Bronchial epithelial cell (primary cell): ENCODE measurements at regions not wholly inside any gene's neighbourhood (a gene's known extent, or its start where the extent isn't known, plus 50 kb on each side); places are given as distances from the start of the nearest gene placed in this dataset.

Source experiments
- DNase-seq: peaks from one replicate; pipeline ENCODE4 v3.0.0-alpha.2; 2010; ENCODE audit warnings: low read depth
- FAIRE-seq: peaks from 2 replicates; lab custom pipeline; 2011; peaks lifted over from hg19 to GRCh38; lab: Jason Lieb, UNC
- H3K27me3 ChIP-seq: 2 replicates; pipeline ENCODE4 v1.5.1; 2011; ENCODE audit warnings: low read length; ENCODE audit not compliant: control insufficient read depth, insufficient read depth
- H3K36me3 ChIP-seq: 2 replicates; pipeline ENCODE4 v1.5.1; 2011; ENCODE audit warnings: low read length; ENCODE audit not compliant: control insufficient read depth, insufficient read depth
- H3K4me3 ChIP-seq: 2 replicates; pipeline ENCODE4 v1.5.1; 2011; ENCODE audit warnings: mild to moderate bottlenecking, low read depth, low read length, control low read depth
- TF ChIP-seq, protein P1 (sequence below): IDR thresholded peaks from 2 replicates; pipeline ENCODE4 v1.5.1; 2011; ENCODE audit warnings: mild to moderate bottlenecking, moderate library complexity, low read length, control low read depth, inconsistent platforms; ENCODE audit not compliant: insufficient read depth, severe bottlenecking

DNA sequence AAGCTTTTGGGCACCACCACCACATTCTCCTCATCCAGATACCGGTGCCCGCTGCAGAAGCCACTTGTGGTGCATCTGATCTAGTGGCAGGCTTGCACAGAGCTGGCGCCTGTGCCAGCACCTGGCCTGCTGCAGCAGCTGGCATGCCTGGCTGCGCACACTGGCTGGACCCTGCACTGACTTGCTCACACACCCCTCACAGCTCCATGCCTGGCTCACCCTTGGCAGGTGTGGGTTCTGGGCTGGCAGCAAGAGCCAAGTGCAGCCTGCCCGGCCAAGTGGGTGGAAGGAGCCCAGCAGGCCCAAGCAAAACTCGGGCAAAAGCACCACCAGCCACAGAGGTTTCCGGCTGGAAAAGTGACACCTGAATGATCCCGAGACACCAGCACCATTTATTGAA, 315.7 kb upstream of the RRP15 start:
- H3K4me3 ChIP-seq, result no peak overlapping the region
- TF ChIP-seq, protein P1, sequence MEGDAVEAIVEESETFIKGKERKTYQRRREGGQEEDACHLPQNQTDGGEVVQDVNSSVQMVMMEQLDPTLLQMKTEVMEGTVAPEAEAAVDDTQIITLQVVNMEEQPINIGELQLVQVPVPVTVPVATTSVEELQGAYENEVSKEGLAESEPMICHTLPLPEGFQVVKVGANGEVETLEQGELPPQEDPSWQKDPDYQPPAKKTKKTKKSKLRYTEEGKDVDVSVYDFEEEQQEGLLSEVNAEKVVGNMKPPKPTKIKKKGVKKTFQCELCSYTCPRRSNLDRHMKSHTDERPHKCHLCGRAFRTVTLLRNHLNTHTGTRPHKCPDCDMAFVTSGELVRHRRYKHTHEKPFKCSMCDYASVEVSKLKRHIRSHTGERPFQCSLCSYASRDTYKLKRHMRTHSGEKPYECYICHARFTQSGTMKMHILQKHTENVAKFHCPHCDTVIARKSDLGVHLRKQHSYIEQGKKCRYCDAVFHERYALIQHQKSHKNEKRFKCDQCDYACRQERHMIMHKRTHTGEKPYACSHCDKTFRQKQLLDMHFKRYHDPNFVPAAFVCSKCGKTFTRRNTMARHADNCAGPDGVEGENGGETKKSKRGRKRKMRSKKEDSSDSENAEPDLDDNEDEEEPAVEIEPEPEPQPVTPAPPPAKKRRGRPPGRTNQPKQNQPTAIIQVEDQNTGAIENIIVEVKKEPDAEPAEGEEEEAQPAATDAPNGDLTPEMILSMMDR, result no peak
- no peaks in the 10 kb centered on the region for H3K27me3 ChIP-seq
- no peaks in the 10 kb centered on the region for H3K36me3 ChIP-seq
- no peak for DNase-seq
- FAIRE-seq, result no peak

DNA sequence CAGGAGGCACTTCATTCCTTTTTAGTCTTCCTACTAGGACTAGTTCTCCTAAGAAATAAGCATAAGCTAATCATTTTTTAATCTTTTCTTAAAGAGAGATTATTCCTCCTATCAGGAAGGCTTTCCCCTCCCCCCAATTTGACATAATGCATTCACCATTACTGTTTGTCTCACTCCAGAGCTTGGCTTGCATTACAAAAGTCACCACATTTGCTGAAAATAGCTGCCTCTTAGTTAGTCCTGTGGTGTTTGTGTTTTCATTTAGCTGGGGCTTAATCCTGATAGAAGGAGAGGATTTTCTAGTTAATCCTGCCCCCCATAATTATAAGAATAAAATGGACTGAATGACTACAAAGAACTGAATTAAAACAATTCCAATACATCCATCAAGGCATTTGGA, 307.1 kb upstream of the RRP15 start:
- no peaks in the 10 kb centered on the region for H3K27me3 ChIP-seq
- DNase-seq, result no peak
- no peak for FAIRE-seq
- H3K36me3 ChIP-seq, result no peaks in the 10 kb centered on the region
- TF ChIP-seq, protein P1, result no peak
- no peak overlapping the region for H3K4me3 ChIP-seq

- FAIRE-seq (no peak), DNase-seq (no peak)
- no peak overlapping the region for H3K4me3 ChIP-seq
- H3K36me3 ChIP-seq, result no peaks in the 10 kb centered on the region
- no peaks in the 10 kb centered on the region for H3K27me3 ChIP-seq
- TF ChIP-seq, protein P1, result no peak
Measured at GRCh38 chr1:217981430-217981829, 303.7 kb upstream of the RRP15 start.

DNA sequence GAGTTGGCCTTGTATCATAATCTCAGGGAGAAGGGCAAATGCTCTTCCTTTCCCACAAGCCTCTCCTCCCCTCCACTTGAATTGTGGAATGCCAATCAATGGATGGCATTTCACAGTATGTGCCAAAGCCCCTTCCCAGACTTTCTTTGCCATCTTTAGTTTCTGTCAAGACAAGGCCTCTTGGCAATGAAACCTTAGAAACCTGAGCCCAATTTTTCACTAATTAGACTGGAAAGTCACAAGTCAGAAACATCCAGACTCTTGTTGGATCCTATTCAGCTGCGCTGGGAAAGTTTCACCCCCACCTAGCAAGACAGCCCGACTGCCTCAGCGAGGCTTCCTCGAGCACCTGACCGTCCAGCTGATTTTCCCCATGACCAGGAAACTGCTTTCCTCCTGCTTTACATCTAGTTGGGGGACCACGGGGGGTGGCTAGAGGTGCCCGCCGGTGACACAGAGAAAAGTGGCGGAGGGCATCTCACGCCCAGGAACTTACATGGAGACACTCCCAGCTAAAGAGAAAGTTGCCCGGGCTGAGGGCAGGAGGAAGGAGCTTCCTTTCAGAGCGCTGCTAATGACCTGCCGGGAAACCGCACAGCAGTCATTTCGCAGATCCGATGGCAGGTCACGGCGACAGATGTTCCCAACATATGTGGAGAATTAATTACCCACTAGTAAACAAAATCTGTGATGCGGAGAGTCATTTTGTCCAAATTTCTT, 302.6 kb upstream of the RRP15 start:
- no peak for DNase-seq
- TF ChIP-seq, protein P1, result no peak
- FAIRE-seq, result no peak
- Histone ChIP-seq H3K4me3 (no peak overlapping the region), H3K27me3 (no peaks in the 10 kb centered on the region), H3K36me3 (no peaks in the 10 kb centered on the region)

DNA sequence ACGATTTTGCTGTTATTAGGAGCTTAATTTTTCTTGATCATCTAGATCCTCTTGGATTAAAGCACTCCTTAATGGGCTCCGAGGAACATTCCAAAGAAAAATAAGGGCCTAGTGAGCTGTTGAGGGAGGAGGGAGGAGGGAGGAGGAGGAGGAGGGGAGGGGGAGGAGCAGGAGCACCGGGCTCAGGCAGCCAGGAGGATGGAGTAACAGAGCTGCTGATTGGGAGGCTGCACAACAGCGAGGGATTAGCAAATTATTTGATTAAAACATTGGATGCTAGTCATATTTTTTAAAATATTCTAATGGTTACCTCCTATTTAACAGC, 302.1 kb upstream of the RRP15 start:
- Histone ChIP-seq H3K4me3 (no peak overlapping the region), H3K36me3 (no peaks in the 10 kb centered on the region), H3K27me3 (no peaks in the 10 kb centered on the region)
- FAIRE-seq (no peak), DNase-seq (no peak)
- TF ChIP-seq, protein P1, result no peak

- TF ChIP-seq, protein P1, result no peak
- no peak for DNase-seq
- FAIRE-seq, result no peak
- Histone ChIP-seq H3K36me3 (no peaks in the 10 kb centered on the region), H3K4me3 (no peak overlapping the region), H3K27me3 (no peaks in the 10 kb centered on the region)
Measured at GRCh38 chr1:217985641-217986040, 299.5 kb upstream of the RRP15 start.
